HPDE6-E6E7 (cell line): ENCODE measurements at regions not wholly inside any gene's neighbourhood (a gene's known extent, or its start where the extent isn't known, plus 50 kb on each side); places are given as distances from the start of the nearest gene placed in this dataset.

Experiments
- DNase-seq: peaks from one replicate; pipeline ENCODE4 v3.0.0; 2011; ENCODE audit warnings: missing footprints; ENCODE audit errors: extremely low spot score

GRCh38 chr1:81004011-81004410, 796.7 kb upstream of the ADGRL2 start:
- DNase-seq = no peak

DNA sequence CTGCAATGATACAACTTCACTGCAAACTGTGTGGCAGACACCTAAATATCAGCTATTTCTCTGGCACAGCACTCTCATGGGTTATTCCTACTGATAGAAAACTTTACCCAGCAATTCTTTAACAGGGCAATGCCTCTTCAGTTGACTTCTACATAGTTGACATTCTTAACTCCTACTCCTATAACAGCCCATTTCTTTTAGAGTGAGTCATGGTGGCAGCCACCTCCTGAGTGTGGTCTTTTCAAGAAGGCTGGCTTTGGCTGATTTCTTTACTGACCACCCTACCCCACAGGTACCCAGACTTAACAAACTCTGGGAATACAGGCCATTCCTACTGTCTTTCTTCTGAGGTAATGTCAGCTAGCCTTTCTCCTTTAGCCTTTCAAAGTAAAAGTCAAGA, 805.8 kb upstream of the ADGRL2 start:
- DNase-seq = no peak

GRCh38 chr1:80994038-80994437, 806.7 kb upstream of the ADGRL2 start:
- DNase-seq = no peak

GRCh38 chr1:80993154-80993980, 807.4 kb upstream of the ADGRL2 start:
- DNase-seq = no peak

- DNase-seq = no peak
These were observed 811.3 kb upstream of the ADGRL2 start for GRCh38 chr1:80989455-80989854.

DNA sequence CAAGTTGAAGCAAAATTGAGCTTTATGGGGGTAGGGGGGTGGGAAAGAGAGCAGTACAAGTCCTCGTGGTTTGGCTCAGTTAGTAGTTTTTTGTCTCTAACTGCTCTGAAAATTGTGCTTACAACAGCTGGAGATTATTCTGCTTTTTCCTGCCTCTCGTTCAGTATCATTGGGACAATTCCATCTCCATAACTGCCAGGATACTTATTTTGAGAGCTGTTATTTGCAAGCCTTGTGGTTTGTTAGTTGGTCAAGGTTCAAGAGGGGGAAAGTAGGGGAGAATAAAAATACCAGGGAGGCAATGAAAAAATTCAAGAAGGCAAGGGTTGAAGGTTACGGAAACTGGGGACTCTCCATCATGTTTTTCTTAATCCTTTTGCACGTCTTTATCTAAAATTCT, 811.8 kb upstream of the ADGRL2 start:
- no peak for DNase-seq

- DNase-seq = no peak
These were observed 812.9 kb upstream of the ADGRL2 start for GRCh38 chr1:80987824-80988223.

DNA sequence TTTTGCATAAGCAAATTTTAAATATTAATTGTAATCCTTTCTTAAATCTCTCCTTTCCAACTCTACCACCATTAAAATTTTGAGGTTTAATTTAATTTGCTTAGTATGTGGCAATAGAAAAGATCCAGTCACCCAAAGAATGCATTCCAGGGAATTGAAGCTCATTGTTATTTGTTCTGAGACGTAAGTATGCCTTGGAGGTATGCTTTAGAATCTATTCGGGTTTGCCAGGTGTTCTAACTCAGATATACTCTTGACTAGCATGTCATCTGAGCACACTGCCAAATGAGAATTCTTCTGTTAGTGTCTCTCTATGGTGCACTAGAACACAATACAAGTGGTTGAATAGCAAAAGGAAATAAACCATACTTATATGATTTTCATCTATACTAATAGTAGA, 813.6 kb upstream of the ADGRL2 start:
- DNase-seq = no peak

GRCh38 chr1:80982831-80983230, 817.9 kb upstream of the ADGRL2 start:
- DNase-seq = no peak

- DNase-seq = no peak
These were observed 827.6 kb upstream of the ADGRL2 start for GRCh38 chr1:80973101-80973500.

DNA sequence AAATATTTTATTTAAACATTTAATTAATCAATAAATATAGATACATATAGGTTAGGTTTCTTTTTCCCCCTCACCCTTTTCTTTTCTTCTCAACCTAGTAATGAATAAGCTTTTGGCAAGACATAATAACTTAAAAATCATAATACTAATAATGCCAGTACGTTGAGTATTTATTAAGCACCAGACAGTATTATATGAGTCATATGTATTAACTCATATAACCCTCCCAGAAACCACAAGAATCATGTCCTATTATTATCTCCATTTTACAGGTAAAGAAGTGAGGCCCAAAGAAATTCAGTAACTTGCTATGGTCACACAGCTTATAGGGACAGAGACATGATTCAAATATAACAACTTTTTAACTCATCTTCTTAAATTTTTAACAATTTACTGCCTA, 834.5 kb upstream of the ADGRL2 start:
- no peak for DNase-seq

DNA sequence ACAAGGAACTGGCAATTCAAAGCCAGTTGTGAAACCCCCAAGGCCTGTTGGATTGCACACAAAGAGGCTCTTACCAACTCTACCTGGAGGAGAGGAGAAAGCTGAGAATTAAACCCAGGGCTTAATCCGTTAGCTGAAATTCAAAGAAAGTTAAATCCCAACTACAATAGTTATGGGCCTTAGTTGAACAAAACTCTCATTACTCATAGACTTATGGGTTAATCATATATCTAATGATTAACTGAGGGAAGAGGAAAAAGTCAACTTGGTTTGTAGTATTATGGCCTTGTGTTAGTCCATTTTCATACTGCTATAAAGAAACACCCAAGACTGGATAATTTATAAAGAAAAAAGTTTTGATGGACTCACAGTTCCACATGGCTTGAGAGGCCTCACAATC, 838.2 kb upstream of the ADGRL2 start:
- DNase-seq = no peak

DNA sequence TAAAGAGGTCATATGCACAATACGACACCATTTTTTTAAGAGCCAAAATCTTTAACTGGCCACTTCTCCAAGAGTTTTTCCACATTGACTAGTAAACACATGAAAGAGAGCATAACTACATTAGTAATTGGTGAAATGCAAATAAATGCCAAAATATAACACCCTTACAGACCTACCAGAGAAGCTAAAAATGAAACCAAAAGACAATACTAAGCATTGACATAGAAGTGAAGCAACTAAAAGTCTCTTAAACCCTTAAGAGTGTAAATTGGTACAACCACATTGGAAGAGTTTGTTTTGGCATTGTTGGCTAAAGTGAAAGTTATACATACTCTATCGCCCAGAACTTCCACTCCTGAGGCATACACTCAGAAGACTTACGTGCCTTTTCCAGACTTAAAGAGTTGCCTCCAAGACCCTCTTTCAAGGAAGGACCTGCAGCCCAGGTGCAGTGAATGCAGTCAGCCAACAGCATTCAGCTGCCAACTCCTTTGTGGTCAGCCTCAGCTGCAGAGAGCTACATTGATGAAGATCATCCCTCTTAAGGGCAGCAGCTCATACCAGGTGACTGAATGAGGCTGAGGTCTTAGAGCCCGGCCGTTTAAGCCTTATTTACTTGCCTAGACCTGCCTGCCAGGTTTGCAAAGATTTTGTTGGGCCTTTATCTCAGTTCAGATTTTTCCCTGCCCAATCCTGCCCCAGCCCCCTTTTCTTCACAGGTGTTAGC, 839.1 kb upstream of the ADGRL2 start:
- DNase-seq = peak; percentile 4

DNA sequence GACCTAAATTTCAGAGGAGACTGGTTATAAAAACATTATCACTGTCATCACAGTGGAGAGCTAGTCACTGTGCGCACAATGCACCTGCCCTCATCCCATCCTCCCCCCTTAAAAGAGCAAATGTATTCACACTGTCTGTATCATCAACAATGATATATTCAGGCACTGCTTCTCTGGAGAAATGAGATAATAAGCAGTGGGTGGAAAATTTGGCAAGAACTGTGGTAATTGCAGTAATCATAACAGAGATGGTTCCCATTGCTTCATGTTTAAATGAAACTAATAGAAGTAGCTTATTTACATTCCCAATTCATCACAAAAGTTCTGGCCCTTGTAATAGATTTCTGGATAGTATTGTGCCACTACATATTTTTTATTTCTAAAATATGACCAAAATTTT, 867.4 kb upstream of the ADGRL2 start:
- no peak for DNase-seq

DNA sequence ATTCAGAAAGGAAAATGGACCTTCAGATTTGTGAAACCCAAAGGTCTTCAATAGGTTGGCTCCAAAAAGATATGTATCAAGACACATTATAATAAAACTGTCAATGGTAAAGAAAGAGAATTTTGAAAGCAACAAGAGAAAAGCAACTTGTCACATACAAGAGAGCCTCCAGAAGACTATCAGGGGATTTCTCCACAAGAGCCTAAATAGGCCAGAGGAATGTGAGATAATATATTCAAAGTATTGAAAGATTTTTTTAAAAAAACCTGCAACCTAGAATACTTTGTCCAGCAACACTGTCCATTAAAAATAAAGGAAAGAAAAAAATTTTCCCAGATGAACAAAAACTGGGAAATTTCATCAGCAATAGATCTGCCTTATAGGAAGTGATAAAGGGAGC, 869.6 kb upstream of the ADGRL2 start:
- DNase-seq = no peak

DNA sequence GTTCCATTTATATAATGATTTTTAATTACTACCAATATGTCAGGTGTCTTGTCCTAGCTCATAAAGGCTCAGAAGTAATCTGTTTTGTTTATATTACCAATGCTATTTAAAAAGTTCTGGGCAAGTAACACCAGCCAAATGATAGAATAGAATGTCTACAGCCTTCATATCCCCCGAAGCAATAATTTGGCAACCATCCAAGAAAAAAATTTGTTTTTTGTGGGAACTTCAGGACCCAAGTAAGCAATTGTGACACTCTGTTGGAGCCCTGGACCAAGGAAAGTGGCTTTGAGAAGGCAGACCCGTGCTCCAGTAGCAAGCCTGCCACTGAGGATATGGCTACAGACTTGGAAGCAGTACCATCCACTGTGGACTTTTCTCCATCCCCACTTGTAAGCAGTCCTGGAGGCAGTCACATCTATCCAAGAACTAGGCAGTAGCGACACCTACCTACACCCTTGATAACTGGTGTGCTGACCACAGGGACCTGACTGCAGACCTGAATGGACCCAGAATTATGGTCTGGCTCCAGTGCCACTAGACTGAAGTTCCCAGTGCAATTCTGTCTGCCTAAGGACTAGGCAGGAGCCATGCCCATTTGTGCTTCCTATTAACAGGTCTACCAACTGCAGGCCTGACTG, 870.7 kb upstream of the ADGRL2 start:
- no peak for DNase-seq

DNA sequence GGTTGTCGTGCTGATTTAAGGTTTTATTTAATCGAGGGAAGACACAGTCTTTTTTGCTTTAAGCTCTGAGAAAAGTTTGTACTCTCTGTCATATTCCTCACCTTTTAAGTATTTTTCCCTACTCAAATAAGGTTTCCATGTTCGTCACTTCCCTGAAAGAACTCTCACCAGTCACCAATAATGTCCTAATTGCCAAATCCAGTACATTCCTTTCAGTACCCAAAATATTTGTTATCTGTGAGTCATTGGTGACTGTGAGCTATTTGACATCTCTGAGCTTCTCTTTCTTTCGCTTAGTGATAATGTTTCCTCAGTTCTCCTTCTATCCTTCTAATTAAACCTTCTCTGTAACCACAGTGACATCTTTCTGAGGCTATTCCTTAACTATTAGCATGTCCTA, 874.2 kb upstream of the ADGRL2 start:
- DNase-seq = no peak

GRCh38 chr1:80925130-80925805, 875.5 kb upstream of the ADGRL2 start:
- no peak for DNase-seq

DNA sequence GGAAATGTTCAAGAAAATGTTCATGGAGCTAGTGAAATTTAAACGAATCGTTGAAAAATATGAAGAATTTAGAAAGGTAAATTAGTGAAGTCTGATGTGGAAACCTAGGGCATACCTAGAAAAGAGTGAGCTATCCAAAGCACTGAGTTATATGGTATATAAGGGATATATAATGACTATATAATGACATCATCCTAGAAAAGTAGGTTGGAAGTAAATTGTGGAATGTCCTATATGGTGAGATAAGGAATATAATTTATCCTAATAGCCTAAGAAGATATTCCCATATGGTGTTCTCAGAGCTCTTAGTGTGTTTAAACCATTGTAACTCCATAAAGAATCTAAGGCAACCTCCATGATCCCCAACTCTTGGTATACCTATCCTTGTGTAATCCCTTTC, 876.4 kb upstream of the ADGRL2 start:
- DNase-seq = no peak

DNA sequence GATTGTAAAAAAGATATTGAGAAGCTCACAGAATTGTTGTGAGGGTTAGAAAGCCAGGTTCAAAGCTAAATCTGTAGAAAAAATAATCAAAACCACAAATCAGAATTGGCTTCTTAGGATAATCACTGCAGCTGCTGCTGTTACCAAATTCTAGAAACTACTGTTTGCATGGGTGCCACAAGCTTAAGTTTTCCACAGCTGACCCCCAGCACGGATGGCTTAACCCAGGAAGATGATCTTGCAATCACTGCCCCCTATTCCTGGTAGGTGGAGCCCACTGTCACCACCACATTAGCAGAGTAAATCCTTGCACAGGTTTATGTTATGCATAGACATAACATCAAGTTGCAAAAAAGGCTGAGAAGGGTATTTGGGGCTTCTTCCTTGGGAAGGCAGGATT, 877.8 kb upstream of the ADGRL2 start:
- no peak for DNase-seq

- peak; percentile 0 for DNase-seq
These were observed 881.3 kb upstream of the ADGRL2 start for GRCh38 chr1:80919426-80919825.

GRCh38 chr1:80918380-80918779, 882.4 kb upstream of the ADGRL2 start:
- no peak for DNase-seq
